Activated T-cell treated with anti-CD3 and anti-CD28 coated beads, Interleukin-2, amount 50 U/mL, for 48 hours (primary cell): ENCODE measurements at regions not wholly inside any gene's neighbourhood (a gene's known extent, or its start where the extent isn't known, plus 50 kb on each side); places are given as distances from the start of the nearest gene placed in this dataset.
"Not testable (repeated sequence)": the region's sequence is repeated elsewhere in the genome, so short reads cannot be mapped to it uniquely, and the experiment has no call there.

Experiments
- DNase-seq, 2 experiments: peaks; one replicate each; pipeline ENCODE4 v3.0.0-alpha.2; 2020

- DNase-seq: no peak
These were observed 202.9 kb upstream of the WWC1 start for GRCh38 chr5:168088410-168089173.

- DNase-seq: no peak
These were observed 202.1 kb upstream of the WWC1 start for GRCh38 chr5:168089201-168089887.

GRCh38 chr5:168092209-168093185, 198.9 kb upstream of the WWC1 start:
- DNase-seq: no peak

- DNase-seq: no peak
These were observed 198.1 kb upstream of the WWC1 start for GRCh38 chr5:168093200-168093910.

GRCh38 chr5:168096525-168096924, 194.9 kb upstream of the WWC1 start:
- no peak for DNase-seq

GRCh38 chr5:168097876-168098653, 193.4 kb upstream of the WWC1 start:
- DNase-seq: no peak

GRCh38 chr5:168101352-168101751, 190.1 kb upstream of the WWC1 start:
- no peak for DNase-seq

GRCh38 chr5:168103018-168103417, 188.4 kb upstream of the WWC1 start:
- DNase-seq: not testable (repeated sequence)

- no peak for DNase-seq
These were observed 187.1 kb upstream of the WWC1 start for GRCh38 chr5:168104350-168104749.

GRCh38 chr5:168104811-168105481, 186.5 kb upstream of the WWC1 start:
- DNase-seq: no peak

GRCh38 chr5:168106008-168106761, 185.3 kb upstream of the WWC1 start:
- DNase-seq: no peak

GRCh38 chr5:168109441-168109840, 182.0 kb upstream of the WWC1 start:
- no peak for DNase-seq

- DNase-seq: no peak
These were observed 181.1 kb upstream of the WWC1 start for GRCh38 chr5:168110384-168110783.

GRCh38 chr5:168110870-168111832, 180.3 kb upstream of the WWC1 start:
- no peak for DNase-seq

- peak; percentile 79 to 80 for DNase-seq
These were observed 176.9 kb upstream of the WWC1 start for GRCh38 chr5:168114444-168115017.

- DNase-seq: no peak
These were observed 174.0 kb upstream of the WWC1 start for GRCh38 chr5:168117469-168117868.

- DNase-seq: no peak
These were observed 173.3 kb upstream of the WWC1 start for GRCh38 chr5:168118042-168118668.
